ENCODE measurements at regions not wholly inside any gene's neighbourhood (a gene's known extent, or its start where the extent isn't known, plus 50 kb on each side); places are given as distances from the start of the nearest gene placed in this dataset.
"Not testable (repeated sequence)": the region's sequence is repeated elsewhere in the genome, so short reads cannot be mapped to it uniquely, and the experiment has no call there.

- no peaks in the 10 kb centered on the region for H3K36me3 Mint-ChIP-seq (ENCODE audit: low read depth)
These were observed 120.9 kb upstream of the ADAMTS3 start for GRCh38 chr4:72689923-72690322.

GRCh38 chr4:72686390-72686789, 117.4 kb upstream of the ADAMTS3 start:
- not testable (repeated sequence) for H3K4me3 Mint-ChIP-seq; DNase-seq; H3K36me3 Mint-ChIP-seq (ENCODE audit: low read depth); H3K4me1 Mint-ChIP-seq (ENCODE audit: low read depth); H3K27ac Mint-ChIP-seq; H3K9me3 Mint-ChIP-seq; H3K27me3 Mint-ChIP-seq (ENCODE audit: insufficient read depth)

More at GRCh38 chr4:72689923-72690322, 120.9 kb upstream of the ADAMTS3 start:
- Mint-ChIP-seq H3K27me3 (ENCODE audit: insufficient read depth) (no peaks in the 10 kb centered on the region; the same call in 1 of the 2 replicates), H3K9me3 (no peaks in the 10 kb centered on the region), H3K4me1 (ENCODE audit: low read depth) (no peaks in the 10 kb centered on the region), H3K27ac (no peak overlapping the region), H3K4me3 (no peak overlapping the region)
- no peak for TF ChIP-seq CTCF (IDR thresholded peaks at IDR 0.05)
- DNase-seq = no peak

GRCh38 chr4:72679666-72680065, 110.6 kb upstream of the ADAMTS3 start:
- no peaks in the 10 kb centered on the region; the same call in 1 of the 2 replicates for H3K9me3 Mint-ChIP-seq
- no peak for DNase-seq
- H3K4me1 Mint-ChIP-seq (ENCODE audit: low read depth) = no peaks in the 10 kb centered on the region
- H3K36me3 Mint-ChIP-seq (ENCODE audit: low read depth) = no peaks in the 10 kb centered on the region
- no peak overlapping the region for H3K27ac Mint-ChIP-seq
- peaks cover 6% of the 10 kb centered on the region; the same call in 1 of the 2 replicates for H3K27me3 Mint-ChIP-seq (ENCODE audit: insufficient read depth)
- H3K4me3 Mint-ChIP-seq = no peak overlapping the region
- TF ChIP-seq CTCF (IDR thresholded peaks at IDR 0.05) = no peak

- no peak overlapping the region for H3K4me3 Mint-ChIP-seq
- H3K4me1 Mint-ChIP-seq (ENCODE audit: low read depth) = no peaks in the 10 kb centered on the region
- no peaks in the 10 kb centered on the region for H3K36me3 Mint-ChIP-seq (ENCODE audit: low read depth)
- peaks cover 5% of the 10 kb centered on the region for H3K27me3 Mint-ChIP-seq (ENCODE audit: insufficient read depth)
- no peak for TF ChIP-seq CTCF (IDR thresholded peaks at IDR 0.05)
- no peak for DNase-seq
- no peak overlapping the region for H3K27ac Mint-ChIP-seq
- H3K9me3 Mint-ChIP-seq = no peaks in the 10 kb centered on the region
These were observed 108.9 kb upstream of the ADAMTS3 start for GRCh38 chr4:72677886-72678285.

- Mint-ChIP-seq H3K4me1 (ENCODE audit: low read depth) (no peaks in the 10 kb centered on the region), H3K27ac (no peak overlapping the region), H3K36me3 (ENCODE audit: low read depth) (no peaks in the 10 kb centered on the region), H3K27me3 (ENCODE audit: insufficient read depth) (peaks cover 4% of the 10 kb centered on the region), H3K9me3 (no peaks in the 10 kb centered on the region), H3K4me3 (no peak overlapping the region)
- DNase-seq = no peak
- TF ChIP-seq CTCF (IDR thresholded peaks at IDR 0.05) = no peak
These were observed 108.2 kb upstream of the ADAMTS3 start for GRCh38 chr4:72677265-72677664.

- Mint-ChIP-seq H3K9me3 (no peaks in the 10 kb centered on the region), H3K36me3 (ENCODE audit: low read depth) (no peaks in the 10 kb centered on the region), H3K27ac (no peak overlapping the region), H3K4me3 (no peak overlapping the region), H3K27me3 (ENCODE audit: insufficient read depth) (peaks cover under 1% of the 10 kb centered on the region; the same call in 1 of the 2 replicates), H3K4me1 (ENCODE audit: low read depth) (no peaks in the 10 kb centered on the region)
- DNase-seq = no peak
- TF ChIP-seq CTCF (IDR thresholded peaks at IDR 0.05) = no peak
These were observed 103.0 kb upstream of the ADAMTS3 start for GRCh38 chr4:72671980-72672379.

Data from HFFc6 (cell line).